ENCODE measurements at regions not wholly inside any gene's neighbourhood (a gene's known extent, or its start where the extent isn't known, plus 50 kb on each side); places are given as distances from the start of the nearest gene placed in this dataset.

GRCh38 chr1:177891809-177892208 lies 78.0 kb downstream of the SEC16B start:
- no peak for DNase-seq (ENCODE audit: extremely low spot score)
- POLR2A ChIA-PET, result no interaction called here
- CTCF ChIA-PET, result no interaction called here
- no peak for TF ChIP-seq CTCF (IDR thresholded peaks at IDR 0.05; ENCODE audit: control extremely low read depth, extremely low read depth, low read depth, missing control alignments)

DNA sequence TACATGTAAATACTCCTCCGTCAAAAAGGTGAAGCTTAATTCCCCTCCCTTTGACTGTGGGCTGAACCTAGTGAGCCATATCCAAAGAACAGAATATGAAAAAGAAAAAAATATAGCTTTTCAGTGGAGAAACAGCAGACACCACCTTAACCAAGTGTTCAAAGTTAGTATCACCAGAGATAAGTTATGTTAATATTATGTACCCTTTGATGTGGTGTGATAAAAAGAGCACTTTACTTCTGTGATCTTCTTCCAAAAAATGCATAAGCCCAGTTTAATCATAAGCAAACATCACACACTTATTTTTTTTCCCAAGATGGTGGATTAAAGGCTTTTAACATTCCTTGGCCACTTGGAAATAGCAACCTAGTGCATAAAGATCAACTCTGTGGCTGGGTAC lies 79.4 kb downstream of the SEC16B start:
- ChIA-PET CTCF (interaction anchor here (1.0 kb wide), 1 partner anchor 23 kb away, joined by 4 read pairs; no protein-coding TSS in a partner anchor), POLR2A (no interaction called here)
- no peak for DNase-seq (ENCODE audit: extremely low spot score)
- TF ChIP-seq CTCF (IDR thresholded peaks at IDR 0.05; ENCODE audit: control extremely low read depth, extremely low read depth, low read depth, missing control alignments), result no peak

GRCh38 chr1:177884479-177885021 lies 85.3 kb downstream of the SEC16B start:
- CTCF ChIA-PET, result no interaction called here
- no peak for TF ChIP-seq CTCF (IDR thresholded peaks at IDR 0.05; ENCODE audit: control extremely low read depth, extremely low read depth, low read depth, missing control alignments)

DNA sequence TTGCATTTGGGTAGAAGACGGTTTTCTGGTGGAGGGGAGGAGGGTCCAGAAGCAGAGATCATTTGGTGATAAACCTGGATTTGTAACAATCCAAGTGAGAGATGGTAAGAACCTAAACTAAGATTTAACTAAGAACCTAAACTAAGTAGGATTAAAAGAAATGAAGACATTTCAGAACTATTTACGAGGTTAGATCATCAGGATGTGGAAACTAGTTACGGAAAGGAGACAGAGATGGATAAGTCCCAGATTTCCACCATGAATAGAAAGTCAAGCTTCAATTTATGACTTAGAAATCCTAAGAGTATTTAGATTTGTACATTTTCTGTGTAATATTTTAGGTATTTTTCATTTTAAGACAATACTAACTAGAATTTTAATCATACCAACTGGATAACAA lies 86.3 kb downstream of the SEC16B start:
- ChIA-PET POLR2A (no interaction called here), CTCF (no interaction called here)
- DNase-seq (ENCODE audit: extremely low spot score), result no peak
- TF ChIP-seq CTCF (IDR thresholded peaks at IDR 0.05; ENCODE audit: control extremely low read depth, extremely low read depth, low read depth, missing control alignments), result no peak

More at GRCh38 chr1:177884479-177885021, 85.3 kb downstream of the SEC16B start:
- no peak for DNase-seq (ENCODE audit: extremely low spot score)
- POLR2A ChIA-PET, result no interaction called here

GRCh38 chr1:177880339-177880891 lies 89.4 kb downstream of the SEC16B start:
- DNase-seq (ENCODE audit: extremely low spot score), result no peak
- no peak for TF ChIP-seq CTCF (IDR thresholded peaks at IDR 0.05; ENCODE audit: control extremely low read depth, extremely low read depth, low read depth, missing control alignments)
- ChIA-PET CTCF (no interaction called here), POLR2A (no interaction called here)

- POLR2A ChIA-PET, result no interaction called here
Observed at GRCh38 chr1:177877086-177877485, 92.8 kb downstream of the SEC16B start.

More at GRCh38 chr1:177877086-177877485, 92.8 kb downstream of the SEC16B start:
- CTCF ChIA-PET, result interaction anchor here (1.3 kb wide), 1 partner anchor 10 kb away, joined by 4 read pairs; no protein-coding TSS in a partner anchor
- DNase-seq (ENCODE audit: extremely low spot score), result no peak
- TF ChIP-seq CTCF (IDR thresholded peaks at IDR 0.05; ENCODE audit: control extremely low read depth, extremely low read depth, low read depth, missing control alignments), result no peak
